H9 (cell line): ENCODE measurements at regions not wholly inside any gene's neighbourhood (a gene's known extent, or its start where the extent isn't known, plus 50 kb on each side); places are given as distances from the start of the nearest gene placed in this dataset.

Experiments used
- DNase-seq: peaks from one replicate; pipeline ENCODE4 v3.0.0-alpha.2; 2017
- H2AFZ ChIP-seq: one replicate; pipeline ENCODE4 v1.6.1; 2013; ENCODE audit warnings: mild to moderate bottlenecking, low read length, control low read depth, moderate library complexity
- H2AK5ac ChIP-seq: 2 replicates; pipeline ENCODE4 v1.6.1; 2013; ENCODE audit warnings: low read length, control low read depth, mixed read lengths; ENCODE audit not compliant: insufficient read length
- H2BK120ac ChIP-seq: one replicate; pipeline ENCODE4 v1.6.1; 2013; ENCODE audit warnings: low read depth, mild to moderate bottlenecking, low read length, control low read depth, inconsistent platforms; ENCODE audit not compliant: poor library complexity, severe bottlenecking
- H2BK12ac ChIP-seq: 2 replicates; pipeline ENCODE4 v1.6.1; 2013; ENCODE audit warnings: low read length, control low read depth, mixed read lengths, low read depth; ENCODE audit not compliant: insufficient read length
- H2BK15ac ChIP-seq: 2 replicates; pipeline ENCODE4 v1.6.1; 2013; ENCODE audit warnings: low read depth, low read length, control low read depth
- H2BK20ac ChIP-seq: one replicate; pipeline ENCODE4 v1.6.1; 2013; ENCODE audit warnings: low read depth, mild to moderate bottlenecking, low read length, control low read depth, inconsistent platforms; ENCODE audit not compliant: poor library complexity, severe bottlenecking
- H2BK5ac ChIP-seq: 2 replicates; pipeline ENCODE4 v1.6.1; 2013; ENCODE audit warnings: low read length, control low read depth, mixed read lengths; ENCODE audit not compliant: insufficient read length
- H3K14ac ChIP-seq: 2 replicates; pipeline ENCODE4 v1.6.1; 2013; ENCODE audit warnings: low read length, control low read depth; ENCODE audit not compliant: insufficient read depth
- H3K18ac ChIP-seq: 2 replicates; pipeline ENCODE4 v1.6.1; 2013; ENCODE audit warnings: low read depth, mild to moderate bottlenecking, mixed read lengths, low read length, control low read depth; ENCODE audit not compliant: insufficient read length
- H3K23ac ChIP-seq: 2 replicates; pipeline ENCODE4 v1.6.1; 2013; ENCODE audit warnings: low read length, control low read depth, mixed read lengths, low read depth; ENCODE audit not compliant: insufficient read length
- H3K23me2 ChIP-seq: 2 replicates; pipeline ENCODE4 v1.6.1; 2013; ENCODE audit warnings: low read depth, mild to moderate bottlenecking, mixed read lengths, low read length, control low read depth; ENCODE audit not compliant: insufficient read length, poor library complexity, severe bottlenecking
- H3K27ac ChIP-seq: 2 replicates; pipeline ENCODE4 v1.5.1; 2013; ENCODE audit warnings: low read length, control low read depth, mixed read lengths, low read depth; ENCODE audit not compliant: insufficient read length
- H3K27me3 ChIP-seq: 2 replicates; pipeline ENCODE4 v1.6.1; 2013; ENCODE audit warnings: low read length, control low read depth, inconsistent platforms; ENCODE audit not compliant: insufficient read depth
- H3K4ac ChIP-seq: 2 replicates; pipeline ENCODE4 v1.6.1; 2013; ENCODE audit warnings: low read depth, mild to moderate bottlenecking, control low read depth, inconsistent platforms, low read length, moderate library complexity
- H3K4me1 ChIP-seq: 2 replicates; pipeline ENCODE4 v1.6.1; 2013; ENCODE audit warnings: low read length, control low read depth, inconsistent platforms; ENCODE audit not compliant: insufficient read depth
- H3K4me2 ChIP-seq: 2 replicates; pipeline ENCODE4 v1.6.1; 2013; ENCODE audit warnings: low read length, control low read depth, mixed read lengths; ENCODE audit not compliant: insufficient read length, insufficient read depth
- H3K56ac ChIP-seq: 2 replicates; pipeline ENCODE4 v1.6.1; 2013; ENCODE audit warnings: low read depth, mild to moderate bottlenecking, mixed read lengths, low read length, control low read depth; ENCODE audit not compliant: insufficient read length
- H3K79me1 ChIP-seq: 2 replicates; pipeline ENCODE4 v1.6.1; 2013; ENCODE audit warnings: low read depth, mild to moderate bottlenecking, moderate library complexity, low read length, control low read depth, inconsistent platforms; ENCODE audit not compliant: insufficient read depth, poor library complexity, severe bottlenecking
- H3K79me2 ChIP-seq: 2 replicates; pipeline ENCODE4 v1.6.1; 2013; ENCODE audit warnings: low read length, control low read depth, inconsistent platforms; ENCODE audit not compliant: insufficient read depth
- H3K9ac ChIP-seq: 2 replicates; pipeline ENCODE4 v1.6.1; 2013; ENCODE audit warnings: low read length, control low read depth, mixed read lengths; ENCODE audit not compliant: insufficient read length; ENCODE audit errors: extremely low read depth
- H3K9me3 ChIP-seq: one replicate; pipeline ENCODE4 v1.6.1; 2013; ENCODE audit warnings: low read depth, low read length, inconsistent platforms; ENCODE audit not compliant: control insufficient read depth
- H3T11ph ChIP-seq: one replicate; pipeline ENCODE4 v1.6.1; 2013; ENCODE audit warnings: mild to moderate bottlenecking, low read length, control low read depth, inconsistent platforms
- H4K20me1 ChIP-seq: one replicate; pipeline ENCODE4 v1.6.1; 2013; ENCODE audit not compliant: control insufficient read depth, insufficient read length, insufficient read depth
- H4K5ac ChIP-seq: 2 replicates; pipeline ENCODE4 v1.6.1; 2013; ENCODE audit warnings: low read depth, mild to moderate bottlenecking, mixed read lengths, low read length, control low read depth; ENCODE audit not compliant: insufficient read length
- H4K8ac ChIP-seq: replicated peaks from 2 replicates; pipeline ENCODE4 v1.6.1; 2013; ENCODE audit warnings: low read length, control low read depth, mixed read lengths, low read depth; ENCODE audit not compliant: insufficient read length
- H4K91ac ChIP-seq: 2 replicates; pipeline ENCODE4 v1.6.1; 2013; ENCODE audit warnings: low read depth, mild to moderate bottlenecking, moderate library complexity, mixed read lengths, low read length, control low read depth; ENCODE audit not compliant: insufficient read length
- H3K27ac Mint-ChIP-seq, 3 experiments: 2 replicates in 2 of 3; 3 replicates in 1 of 3; pipeline ENCODE4 v1.8.0; 2020 to 2021; ENCODE audit warnings: mixed read lengths in 3 of 3, mild to moderate bottlenecking in 1 of 3, moderate library complexity in 1 of 3
- H3K27me3 Mint-ChIP-seq: 2 replicates; pipeline ENCODE4 v1.8.0; 2021; ENCODE audit warnings: low read depth, mild to moderate bottlenecking, moderate library complexity, mixed read lengths
- H3K36me3 Mint-ChIP-seq, 3 experiments: 2 replicates in 2 of 3; 3 replicates in 1 of 3; pipeline ENCODE4 v1.8.0; 2020 to 2021; ENCODE audit warnings: low read depth in 3 of 3, mixed read lengths in 3 of 3; ENCODE audit not compliant: insufficient read depth in 1 of 3
- H3K4me1 Mint-ChIP-seq, 2 experiments: 2 replicates each; pipeline ENCODE4 v1.8.0; 2020; ENCODE audit warnings: mixed read lengths in 2 of 2
- H3K4me3 Mint-ChIP-seq, 2 experiments: 2 replicates in 1 of 2; 3 replicates in 1 of 2; pipeline ENCODE4 v1.8.0; 2020 to 2021; ENCODE audit warnings: mild to moderate bottlenecking in 2 of 2, mixed read lengths in 2 of 2, moderate library complexity in 1 of 2
- H3K9me3 Mint-ChIP-seq, 2 experiments: 2 replicates in 1 of 2; 3 replicates in 1 of 2; pipeline ENCODE4 v1.8.0; 2020; ENCODE audit warnings: mild to moderate bottlenecking in 2 of 2, mixed read lengths in 2 of 2, moderate library complexity in 1 of 2
- WGBS: extraction: QIAGEN DNeasy Blood & Tissue Kit; methylation state at CpG from one replicate; pipeline ENCODE4 v1.1.7; 2013; ENCODE audit warnings: missing lambda C conversion rate, low lambda C conversion rate, mixed read lengths; ENCODE audit not compliant: insufficient read length; ENCODE audit errors: extremely low coverage; 5-methylcytosine and 5-hydroxymethylcytosine counted together
- TF ChIP-seq, protein P1 (sequence below): fragments of 200-600 bp; sonication (generic); conservative IDR thresholded peaks from 3 replicates; pipeline ENCODE4 v1.8.0; 2021; ENCODE audit warnings: antibody characterized with exemption, mild to moderate bottlenecking

DNA sequence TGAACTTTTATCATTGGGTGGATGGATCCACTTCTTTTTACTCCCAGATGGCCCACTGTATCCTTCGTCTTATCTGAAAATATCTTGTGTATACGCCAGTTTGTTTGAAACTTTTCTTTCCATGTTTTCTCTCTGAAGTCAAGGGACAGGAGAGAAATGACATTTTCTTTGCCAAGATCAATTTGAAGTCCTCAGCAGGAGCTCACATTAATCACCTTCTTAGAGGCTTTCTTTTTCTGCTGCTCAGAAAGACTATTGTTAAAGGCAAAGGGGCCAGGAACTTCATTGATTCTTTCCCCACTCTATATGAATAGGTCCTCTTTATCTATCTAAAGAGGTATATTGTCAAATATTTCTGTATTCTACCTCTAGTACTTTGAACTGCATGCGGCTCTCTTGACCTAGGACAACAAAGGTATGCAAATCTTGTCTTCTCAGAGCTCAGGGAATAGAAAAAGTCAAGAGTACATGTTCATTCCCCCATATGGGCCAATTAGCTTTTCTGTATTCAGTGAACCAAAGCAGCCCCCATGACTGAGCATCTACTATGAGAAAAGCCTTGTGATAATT lies 583.3 kb downstream of the HS3ST4 start:
- WGBS, result no CpG with 5 or more reads among the region's 3 CpGs
- Mint-ChIP-seq H3K4me3 (no peak overlapping the region), H3K4me1 (peaks cover 7 to 9% of the 10 kb centered on the region in 2 experiments), H3K36me3 (peaks cover 0 to 5% (median 0%) of the 10 kb centered on the region in 3 experiments; a peak in 2 of 7 replicates), H3K9me3 (peaks cover 0 to 7% of the 10 kb centered on the region in 2 experiments; a peak in 1 of 5 replicates), H3K27ac (no peak overlapping the region), H3K27me3 (no peaks in the 10 kb centered on the region)
- H4K8ac ChIP-seq, result no peak overlapping the region
- H2BK5ac ChIP-seq, result no peak overlapping the region
- TF ChIP-seq, protein P1, sequence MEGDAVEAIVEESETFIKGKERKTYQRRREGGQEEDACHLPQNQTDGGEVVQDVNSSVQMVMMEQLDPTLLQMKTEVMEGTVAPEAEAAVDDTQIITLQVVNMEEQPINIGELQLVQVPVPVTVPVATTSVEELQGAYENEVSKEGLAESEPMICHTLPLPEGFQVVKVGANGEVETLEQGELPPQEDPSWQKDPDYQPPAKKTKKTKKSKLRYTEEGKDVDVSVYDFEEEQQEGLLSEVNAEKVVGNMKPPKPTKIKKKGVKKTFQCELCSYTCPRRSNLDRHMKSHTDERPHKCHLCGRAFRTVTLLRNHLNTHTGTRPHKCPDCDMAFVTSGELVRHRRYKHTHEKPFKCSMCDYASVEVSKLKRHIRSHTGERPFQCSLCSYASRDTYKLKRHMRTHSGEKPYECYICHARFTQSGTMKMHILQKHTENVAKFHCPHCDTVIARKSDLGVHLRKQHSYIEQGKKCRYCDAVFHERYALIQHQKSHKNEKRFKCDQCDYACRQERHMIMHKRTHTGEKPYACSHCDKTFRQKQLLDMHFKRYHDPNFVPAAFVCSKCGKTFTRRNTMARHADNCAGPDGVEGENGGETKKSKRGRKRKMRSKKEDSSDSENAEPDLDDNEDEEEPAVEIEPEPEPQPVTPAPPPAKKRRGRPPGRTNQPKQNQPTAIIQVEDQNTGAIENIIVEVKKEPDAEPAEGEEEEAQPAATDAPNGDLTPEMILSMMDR, result no peak
- no peaks in the 10 kb centered on the region for H3K23me2 ChIP-seq
- H4K91ac ChIP-seq, result no peak overlapping the region
- no peak overlapping the region for H3T11ph ChIP-seq
- no peak overlapping the region for H4K5ac ChIP-seq
- H3K27ac ChIP-seq, result no peak overlapping the region
- H3K23ac ChIP-seq, result no peak overlapping the region
- H2AK5ac ChIP-seq, result no peak overlapping the region
- no peak overlapping the region for H3K9ac ChIP-seq
- no peak overlapping the region for H3K18ac ChIP-seq
- no peaks in the 10 kb centered on the region for H3K79me1 ChIP-seq
- no peak overlapping the region for H3K56ac ChIP-seq
- H3K4me1 ChIP-seq, result no peaks in the 10 kb centered on the region
- no peak overlapping the region for H2BK120ac ChIP-seq
- H3K4me2 ChIP-seq, result no peak overlapping the region
- H3K27me3 ChIP-seq, result no peaks in the 10 kb centered on the region
- no peaks in the 10 kb centered on the region for H4K20me1 ChIP-seq
- H3K9me3 ChIP-seq, result no peaks in the 10 kb centered on the region
- H2BK12ac ChIP-seq, result no peak overlapping the region
- no peak overlapping the region for H2AFZ ChIP-seq
- H3K79me2 ChIP-seq, result no peaks in the 10 kb centered on the region
- H3K4ac ChIP-seq, result no peak overlapping the region
- no peak for DNase-seq
- no peak overlapping the region for H2BK20ac ChIP-seq
- no peak overlapping the region for H3K14ac ChIP-seq
- no peak overlapping the region for H2BK15ac ChIP-seq
